Mesenchymal stem cell (in vitro differentiated cells and primary cell): ENCODE measurements at regions not wholly inside any gene's neighbourhood (a gene's known extent, or its start where the extent isn't known, plus 50 kb on each side); places are given as distances from the start of the nearest gene placed in this dataset.

Experiments used
- DNase-seq: peaks from one replicate; pipeline ENCODE4 v3.0.0-alpha.2; 2013
- H2AFZ ChIP-seq: one replicate; pipeline ENCODE4 v1.6.1; 2013; ENCODE audit warnings: low read depth, mild to moderate bottlenecking, control low read depth, inconsistent platforms, low read length, moderate library complexity
- H2AK5ac ChIP-seq: 2 replicates; pipeline ENCODE4 v1.6.1; 2013; ENCODE audit warnings: low read length, moderate library complexity, mild to moderate bottlenecking, inconsistent platforms; ENCODE audit not compliant: severe bottlenecking
- H2BK120ac ChIP-seq: one replicate; pipeline ENCODE4 v1.6.1; 2013; ENCODE audit warnings: low read depth, mild to moderate bottlenecking, inconsistent platforms, low read length, moderate library complexity
- H2BK12ac ChIP-seq, 2 experiments: one replicate each; pipeline ENCODE4 v1.6.1; 2013; ENCODE audit warnings: inconsistent platforms in 2 of 2, low read length in 2 of 2, mild to moderate bottlenecking in 2 of 2, moderate library complexity in 2 of 2, control low read depth in 1 of 2
- H2BK15ac ChIP-seq: one replicate; pipeline ENCODE4 v1.6.1; 2013; ENCODE audit warnings: mild to moderate bottlenecking, low read depth, inconsistent platforms; ENCODE audit not compliant: poor library complexity, severe bottlenecking
- H2BK5ac ChIP-seq: 2 replicates; pipeline ENCODE4 v1.6.1; 2013; ENCODE audit warnings: low read depth, mild to moderate bottlenecking, low read length, control low read depth, inconsistent platforms; ENCODE audit not compliant: poor library complexity, severe bottlenecking
- H3K14ac ChIP-seq, 2 experiments: one replicate each; pipeline ENCODE4 v1.6.1; 2013; ENCODE audit warnings: inconsistent platforms in 2 of 2, low read length in 2 of 2, control low read depth in 1 of 2, mild to moderate bottlenecking in 1 of 2, moderate library complexity in 1 of 2
- H3K18ac ChIP-seq, 2 experiments: one replicate each; pipeline ENCODE4 v1.6.1; 2013; ENCODE audit warnings: inconsistent platforms in 2 of 2, low read length in 2 of 2, control low read depth in 1 of 2, low read depth in 1 of 2, mild to moderate bottlenecking in 1 of 2
- H3K23ac ChIP-seq, 2 experiments: one replicate each; pipeline ENCODE4 v1.6.1; 2013; ENCODE audit warnings: inconsistent platforms in 2 of 2, low read length in 2 of 2, mild to moderate bottlenecking in 2 of 2, moderate library complexity in 2 of 2, control low read depth in 1 of 2
- H3K27ac ChIP-seq: 2 replicates; pipeline ENCODE4 v1.5.1; 2013; ENCODE audit warnings: mild to moderate bottlenecking, moderate library complexity, low read length, control low read depth, inconsistent platforms; ENCODE audit not compliant: poor library complexity, severe bottlenecking
- H3K27me3 ChIP-seq, 2 experiments: 2 replicates each; pipeline versions ENCODE4 v1.6.1 to v1.7.0; 2013; ENCODE audit warnings: low read length in 2 of 2, mild to moderate bottlenecking in 2 of 2, moderate library complexity in 2 of 2, control low read depth in 1 of 2, inconsistent platforms in 1 of 2; ENCODE audit not compliant: control insufficient read depth in 1 of 2, insufficient read depth in 1 of 2
- H3K36me3 ChIP-seq, 2 experiments: 2 replicates each; pipeline versions ENCODE4 v1.6.1 to v1.7.0; 2013; ENCODE audit warnings: low read length in 2 of 2, control low read depth in 1 of 2, inconsistent platforms in 1 of 2, low read depth in 1 of 2, mild to moderate bottlenecking in 1 of 2; ENCODE audit not compliant: insufficient read depth in 2 of 2, control insufficient read depth in 1 of 2
- H3K4ac ChIP-seq, 2 experiments: one replicate each; pipeline ENCODE4 v1.6.1; 2013; ENCODE audit warnings: inconsistent platforms in 2 of 2, low read length in 2 of 2, mild to moderate bottlenecking in 2 of 2, moderate library complexity in 2 of 2, control low read depth in 1 of 2, low read depth in 1 of 2
- H3K4me1 ChIP-seq: 2 replicates; pipeline ENCODE4 v1.6.1; 2013; ENCODE audit warnings: low read depth, low read length, control low read depth; ENCODE audit not compliant: control insufficient read depth, insufficient read depth
- H3K4me2 ChIP-seq: 2 replicates; pipeline ENCODE4 v1.6.1; 2013; ENCODE audit warnings: low read length, mild to moderate bottlenecking, inconsistent platforms; ENCODE audit not compliant: poor library complexity, severe bottlenecking
- H3K4me3 ChIP-seq, 2 experiments: 2 replicates each; pipeline versions ENCODE4 v1.5.1 to v1.7.0; 2013; ENCODE audit warnings: low read length in 2 of 2, mild to moderate bottlenecking in 2 of 2, control low read depth in 1 of 2, low read depth in 1 of 2; ENCODE audit not compliant: insufficient read depth in 1 of 2
- H3K79me1 ChIP-seq: replicated peaks from 2 replicates; pipeline ENCODE4 v1.6.1; 2013; ENCODE audit warnings: mild to moderate bottlenecking, control low read depth, low read length, inconsistent platforms; ENCODE audit not compliant: poor library complexity, severe bottlenecking
- H3K9ac ChIP-seq: 2 replicates; pipeline ENCODE4 v1.7.0; 2013; ENCODE audit warnings: mild to moderate bottlenecking, low read length, moderate library complexity
- H3K9me3 ChIP-seq: 2 replicates; pipeline ENCODE4 v1.7.0; 2013; ENCODE audit warnings: mild to moderate bottlenecking, low read length; ENCODE audit not compliant: control insufficient read depth
- H4K8ac ChIP-seq: one replicate; pipeline ENCODE4 v1.6.1; 2013; ENCODE audit warnings: inconsistent platforms, mild to moderate bottlenecking, low read length, moderate library complexity
- H4K91ac ChIP-seq: one replicate; pipeline ENCODE4 v1.6.1; 2013; ENCODE audit warnings: mild to moderate bottlenecking, low read length, inconsistent platforms
- WGBS: methylation state at CpG from one replicate; pipeline ENCODE4 v1.1.7; 2013; ENCODE audit warnings: mixed read lengths; 5-methylcytosine and 5-hydroxymethylcytosine counted together

- Histone ChIP-seq H2BK120ac (no peak overlapping the region), H2BK5ac (no peak overlapping the region), H3K4me1 (no peaks in the 10 kb centered on the region), H2BK15ac (no peak overlapping the region), H2BK12ac (no peak overlapping the region), H3K23ac (no peak overlapping the region), H2AFZ (no peak overlapping the region), H3K4ac (no peak overlapping the region), H3K4me2 (no peak overlapping the region), H3K36me3 (no peaks in the 10 kb centered on the region), H3K27me3 (no peaks in the 10 kb centered on the region), H4K8ac (no peak overlapping the region), H3K4me3 (no peak overlapping the region), H3K18ac (no peak overlapping the region), H2AK5ac (no peak overlapping the region), H4K91ac (no peak overlapping the region), H3K9me3 (no peaks in the 10 kb centered on the region), H3K9ac (no peak overlapping the region), H3K14ac (no peak overlapping the region), H3K27ac (no peak overlapping the region), H3K79me1 (no peaks in the 10 kb centered on the region)
- DNase-seq, result no peak
- 29% methylated on average over 6 of the region's 6 CpGs for WGBS
Measured at GRCh38 chr13:87792878-87793277, 121.7 kb downstream of the SLITRK5 start.

GRCh38 chr13:87798536-87798935 is 127.4 kb downstream of the SLITRK5 start:
- Histone ChIP-seq H2BK120ac (no peak overlapping the region), H2BK12ac (no peak overlapping the region), H3K27ac (no peak overlapping the region), H3K4me1 (no peaks in the 10 kb centered on the region), H3K4me3 (no peak overlapping the region), H3K23ac (no peak overlapping the region), H3K27me3 (no peaks in the 10 kb centered on the region), H3K36me3 (no peaks in the 10 kb centered on the region), H3K4me2 (no peak overlapping the region), H3K18ac (no peak overlapping the region), H3K14ac (no peak overlapping the region), H3K4ac (no peak overlapping the region), H3K9ac (no peak overlapping the region), H4K8ac (no peak overlapping the region), H4K91ac (no peak overlapping the region), H2AFZ (no peak overlapping the region), H2BK15ac (no peak overlapping the region), H3K9me3 (no peaks in the 10 kb centered on the region), H3K79me1 (no peaks in the 10 kb centered on the region), H2BK5ac (no peak overlapping the region), H2AK5ac (no peak overlapping the region)
- no peak for DNase-seq
- WGBS, result 75% methylated on average over 1 of the region's 2 CpGs

DNA sequence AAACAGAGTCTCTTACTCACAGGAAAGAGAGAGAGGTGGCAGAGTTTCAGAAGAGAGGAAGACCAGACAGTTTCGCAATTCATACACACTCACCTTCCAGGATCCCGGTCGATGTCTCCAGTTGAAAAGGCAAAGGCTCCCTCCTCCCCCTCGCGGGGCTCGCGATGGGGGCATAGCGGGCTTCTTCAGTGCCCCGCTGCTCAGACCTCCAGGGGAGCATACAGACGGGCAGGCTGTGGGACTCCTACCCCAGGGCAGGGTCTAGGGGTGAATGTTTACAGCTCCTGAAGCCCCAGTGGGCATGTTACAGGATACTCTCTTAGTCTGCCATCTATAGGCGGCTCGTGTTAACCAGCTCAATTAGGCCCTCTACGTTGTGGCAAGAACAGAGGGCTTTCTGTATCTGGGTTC is 139.2 kb downstream of the SLITRK5 start:
- Histone ChIP-seq H3K18ac (no peak overlapping the region), H2BK5ac (no peak overlapping the region), H2AK5ac (no peak overlapping the region), H3K4me1 (peaks cover 3% of the 10 kb centered on the region), H3K9me3 (no peaks in the 10 kb centered on the region), H3K27me3 (no peaks in the 10 kb centered on the region), H3K4ac (no peak overlapping the region), H3K27ac (no peak overlapping the region), H2BK15ac (no peak overlapping the region), H3K9ac (no peak overlapping the region), H3K79me1 (no peaks in the 10 kb centered on the region), H2AFZ (peak overlapping the region; percentile 46), H3K4me2 (peak overlapping the region; percentile 53), H2BK12ac (no peak overlapping the region), H3K4me3 (peak overlapping the region in 1 of 2 experiments; percentile 37), H4K91ac (peak overlapping the region; percentile 27), H4K8ac (peak overlapping the region; percentile 37), H3K14ac (no peak overlapping the region), H2BK120ac (peak overlapping the region; percentile 61), H3K23ac (no peak overlapping the region), H3K36me3 (no peaks in the 10 kb centered on the region)
- peak; percentile 20 for DNase-seq
- WGBS, result 22% methylated on average over 13 of the region's 13 CpGs

- Histone ChIP-seq H3K9me3 (no peaks in the 10 kb centered on the region), H2BK12ac (peak overlapping the region in 1 of 2 experiments; percentile 10), H3K4me2 (no peak overlapping the region), H2BK120ac (no peak overlapping the region), H3K4me3 (no peak overlapping the region), H4K8ac (no peak overlapping the region), H3K18ac (no peak overlapping the region), H2BK5ac (no peak overlapping the region), H3K79me1 (no peaks in the 10 kb centered on the region), H3K27me3 (no peaks in the 10 kb centered on the region), H3K14ac (no peak overlapping the region), H3K9ac (no peak overlapping the region), H3K4ac (no peak overlapping the region), H2AFZ (no peak overlapping the region), H2AK5ac (no peak overlapping the region), H2BK15ac (no peak overlapping the region), H3K4me1 (peaks cover 3% of the 10 kb centered on the region), H3K27ac (no peak overlapping the region), H4K91ac (no peak overlapping the region), H3K23ac (no peak overlapping the region), H3K36me3 (no peaks in the 10 kb centered on the region)
- WGBS, result 86% methylated on average over 13 of the region's 14 CpGs
- no peak for DNase-seq
Measured at GRCh38 chr13:87810920-87811344, 139.8 kb downstream of the SLITRK5 start.
